ENCODE measurements at regions not wholly inside any gene's neighbourhood (a gene's known extent, or its start where the extent isn't known, plus 50 kb on each side); places are given as distances from the start of the nearest gene placed in this dataset.

DNA sequence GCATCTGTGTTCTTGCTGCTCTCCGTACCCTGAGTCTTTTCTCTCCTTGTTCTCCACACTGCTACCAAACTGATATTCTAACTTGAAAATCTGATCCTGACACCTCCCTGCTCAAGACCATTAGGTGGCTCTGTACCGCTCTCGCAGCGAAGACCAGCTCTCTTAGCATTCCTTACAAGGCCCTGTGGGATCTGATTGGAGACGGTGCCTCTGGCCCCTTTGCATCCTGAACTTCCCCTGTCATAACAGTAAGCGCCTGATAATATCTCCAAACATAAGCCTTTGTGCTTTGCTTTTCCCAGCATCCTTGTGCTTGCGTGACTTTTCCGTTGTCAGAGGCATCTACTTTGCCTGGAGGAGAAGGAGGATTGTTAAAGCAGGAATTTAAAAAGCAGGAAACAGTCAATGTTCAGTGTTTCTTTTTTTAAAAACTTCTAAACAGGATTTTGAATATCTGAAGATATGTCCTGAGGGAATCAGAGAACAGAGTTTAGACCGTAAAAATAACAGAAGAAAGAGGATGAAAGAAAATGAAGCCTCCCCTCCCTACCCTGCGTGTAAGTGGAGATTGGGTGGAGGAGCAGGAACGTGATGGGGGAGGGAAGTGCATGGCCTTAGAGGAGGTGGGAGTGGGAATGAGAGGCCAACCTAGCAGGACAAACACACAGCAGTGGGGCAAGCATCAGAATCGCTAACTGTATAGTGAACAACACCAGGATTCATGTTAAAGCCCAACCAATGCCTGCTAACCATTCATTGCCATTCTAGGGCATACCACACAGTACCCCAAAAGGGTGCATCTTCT, 89.2 kb upstream of the STMND1 start:
- no peak overlapping the region for H3K9ac ChIP-seq (ENCODE audit: extremely low read depth, low read length, poor library complexity, severe bottlenecking)
- no peak overlapping the region for H3K4me3 ChIP-seq (ENCODE audit: low read length)
- Mint-ChIP-seq H3K36me3 (ENCODE audit: low read depth) (no peaks in the 10 kb centered on the region), H3K4me3 (no peak overlapping the region), H3K27me3 (ENCODE audit: insufficient read depth) (no peaks in the 10 kb centered on the region), H3K4me1 (no peaks in the 10 kb centered on the region), H3K9me3 (peaks cover 8% of the 10 kb centered on the region), H3K27ac (no peak overlapping the region)
- H3K27ac ChIP-seq (ENCODE audit: low read depth, low read length): no peak overlapping the region
- H3K4me1 ChIP-seq (ENCODE audit: control insufficient read depth, insufficient read depth, low read length): no peaks in the 10 kb centered on the region
- TF ChIP-seq, protein P1, sequence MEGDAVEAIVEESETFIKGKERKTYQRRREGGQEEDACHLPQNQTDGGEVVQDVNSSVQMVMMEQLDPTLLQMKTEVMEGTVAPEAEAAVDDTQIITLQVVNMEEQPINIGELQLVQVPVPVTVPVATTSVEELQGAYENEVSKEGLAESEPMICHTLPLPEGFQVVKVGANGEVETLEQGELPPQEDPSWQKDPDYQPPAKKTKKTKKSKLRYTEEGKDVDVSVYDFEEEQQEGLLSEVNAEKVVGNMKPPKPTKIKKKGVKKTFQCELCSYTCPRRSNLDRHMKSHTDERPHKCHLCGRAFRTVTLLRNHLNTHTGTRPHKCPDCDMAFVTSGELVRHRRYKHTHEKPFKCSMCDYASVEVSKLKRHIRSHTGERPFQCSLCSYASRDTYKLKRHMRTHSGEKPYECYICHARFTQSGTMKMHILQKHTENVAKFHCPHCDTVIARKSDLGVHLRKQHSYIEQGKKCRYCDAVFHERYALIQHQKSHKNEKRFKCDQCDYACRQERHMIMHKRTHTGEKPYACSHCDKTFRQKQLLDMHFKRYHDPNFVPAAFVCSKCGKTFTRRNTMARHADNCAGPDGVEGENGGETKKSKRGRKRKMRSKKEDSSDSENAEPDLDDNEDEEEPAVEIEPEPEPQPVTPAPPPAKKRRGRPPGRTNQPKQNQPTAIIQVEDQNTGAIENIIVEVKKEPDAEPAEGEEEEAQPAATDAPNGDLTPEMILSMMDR (conservative IDR thresholded peaks at IDR 0.05): peak; percentile 57
- no peaks in the 10 kb centered on the region for H3K9me3 ChIP-seq (ENCODE audit: control insufficient read depth, low read length)
- H3K27me3 ChIP-seq (ENCODE audit: control insufficient read depth, insufficient read depth, low read length, poor library complexity, severe bottlenecking): no peaks in the 10 kb centered on the region
- H3K36me3 ChIP-seq (ENCODE audit: control insufficient read depth, insufficient read depth, low read length): no peaks in the 10 kb centered on the region
- WGBS, 2 experiments (ENCODE audit: insufficient coverage in 1 of 2, insufficient read length in 1 of 2): 64 to 68% methylated on average over 9 to 12 of the region's 12 CpGs
- DNase-seq: peak; percentile 77

DNA sequence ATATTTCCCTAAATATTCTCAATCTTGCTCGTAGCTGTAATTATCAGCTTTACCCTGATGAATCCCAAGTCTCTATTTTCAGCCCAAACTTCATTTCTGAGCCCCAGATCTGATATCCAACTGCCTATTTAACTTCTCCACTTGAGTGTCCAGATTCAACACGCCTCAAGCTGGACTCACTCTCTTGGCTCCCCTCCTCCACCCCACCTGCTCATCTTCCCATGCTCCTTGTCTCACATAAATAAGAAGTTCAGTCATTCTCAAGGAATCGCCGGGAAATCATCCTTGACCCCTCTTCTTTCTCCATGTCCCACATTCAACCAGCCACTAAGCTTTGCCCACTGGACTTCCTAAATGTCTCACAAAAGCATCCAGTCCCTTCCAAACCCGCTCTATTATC, 89.9 kb upstream of the STMND1 start:
- H3K9me3 ChIP-seq (ENCODE audit: control insufficient read depth, low read length): no peaks in the 10 kb centered on the region
- H3K27ac Mint-ChIP-seq: no peak overlapping the region
- no peaks in the 10 kb centered on the region for H3K27me3 ChIP-seq (ENCODE audit: control insufficient read depth, insufficient read depth, low read length, poor library complexity, severe bottlenecking)
- no peaks in the 10 kb centered on the region for H3K36me3 Mint-ChIP-seq (ENCODE audit: low read depth)
- TF ChIP-seq, protein P1 (conservative IDR thresholded peaks at IDR 0.05): no peak
- H3K27me3 Mint-ChIP-seq (ENCODE audit: insufficient read depth): no peaks in the 10 kb centered on the region
- peaks cover 8% of the 10 kb centered on the region for H3K9me3 Mint-ChIP-seq
- no peak overlapping the region for H3K27ac ChIP-seq (ENCODE audit: low read depth, low read length)
- WGBS, 2 experiments (ENCODE audit: insufficient coverage in 1 of 2, insufficient read length in 1 of 2): 86 to 93% methylated on average over 5 of the region's 5 CpGs
- no peaks in the 10 kb centered on the region for H3K36me3 ChIP-seq (ENCODE audit: control insufficient read depth, insufficient read depth, low read length)
- H3K4me1 ChIP-seq (ENCODE audit: control insufficient read depth, insufficient read depth, low read length): no peaks in the 10 kb centered on the region
- no peaks in the 10 kb centered on the region for H3K4me1 Mint-ChIP-seq
- DNase-seq: no peak
- H3K4me3 ChIP-seq (ENCODE audit: low read length): no peak overlapping the region
- H3K9ac ChIP-seq (ENCODE audit: extremely low read depth, low read length, poor library complexity, severe bottlenecking): no peak overlapping the region
- no peak overlapping the region for H3K4me3 Mint-ChIP-seq

DNA sequence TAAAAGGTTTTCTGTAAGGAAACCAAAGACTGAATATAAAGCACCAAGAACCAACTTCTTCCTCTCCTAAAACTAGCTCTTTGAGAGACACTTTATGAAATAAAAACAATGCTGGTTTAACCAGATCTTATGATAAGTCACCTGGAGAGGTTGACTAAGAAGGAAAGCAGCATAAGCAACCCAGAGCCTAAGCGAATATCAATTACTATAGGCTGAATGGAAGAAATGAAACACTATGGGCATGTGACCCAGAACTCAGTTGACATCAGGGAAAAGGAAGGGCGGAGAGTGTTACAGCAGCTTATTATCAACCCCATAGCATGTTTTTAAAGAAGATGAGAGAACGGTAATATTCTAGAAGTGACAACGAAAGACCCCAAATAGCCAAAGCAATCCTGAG, 94.1 kb upstream of the STMND1 start:
- H3K27ac Mint-ChIP-seq: no peak overlapping the region
- H3K27me3 Mint-ChIP-seq (ENCODE audit: insufficient read depth): peaks cover 3% of the 10 kb centered on the region
- H3K4me1 Mint-ChIP-seq: no peaks in the 10 kb centered on the region
- H3K9me3 Mint-ChIP-seq: peaks cover 9% of the 10 kb centered on the region
- DNase-seq: no peak
- Histone ChIP-seq H3K4me3 (ENCODE audit: low read length) (no peak overlapping the region), H3K27me3 (ENCODE audit: control insufficient read depth, insufficient read depth, low read length, poor library complexity, severe bottlenecking) (no peaks in the 10 kb centered on the region), H3K36me3 (ENCODE audit: control insufficient read depth, insufficient read depth, low read length) (no peaks in the 10 kb centered on the region), H3K4me1 (ENCODE audit: control insufficient read depth, insufficient read depth, low read length) (no peaks in the 10 kb centered on the region), H3K27ac (ENCODE audit: low read depth, low read length) (no peak overlapping the region), H3K9me3 (ENCODE audit: control insufficient read depth, low read length) (no peaks in the 10 kb centered on the region), H3K9ac (ENCODE audit: extremely low read depth, low read length, poor library complexity, severe bottlenecking) (no peak overlapping the region)
- TF ChIP-seq, protein P1 (conservative IDR thresholded peaks at IDR 0.05): no peak
- no peak overlapping the region for H3K4me3 Mint-ChIP-seq
- H3K36me3 Mint-ChIP-seq (ENCODE audit: low read depth): no peaks in the 10 kb centered on the region
- 93 to 94% methylated on average over 2 to 4 of the region's 4 CpGs for WGBS, 2 experiments (ENCODE audit: insufficient coverage in 1 of 2, insufficient read length in 1 of 2)
